Breast epithelium (tissue), 4 donors: ENCODE measurements at regions not wholly inside any gene's neighbourhood (a gene's known extent, or its start where the extent isn't known, plus 50 kb on each side); places are given as distances from the start of the nearest gene placed in this dataset.

ENCODE experiments used
- DNase-seq, 2 donors: peaks; one replicate each; pipeline ENCODE4 v3.0.0-alpha.2; 2019; ENCODE audit warnings: low spot score in 2 of 2
- H3K27ac ChIP-seq, 2 donors: fragments of 200-600 bp; sonication (generic) in 1 of 2; one replicate each; pipeline ENCODE4 v1.5.1; 2016 to 2019; ENCODE audit warnings: mild to moderate bottlenecking in 1 of 2
- H3K27me3 ChIP-seq, 2 donors: fragments of 200-600 bp; sonication (generic) in 1 of 2; one replicate each; pipeline versions ENCODE4 v1.5.1 to v1.6.0; 2017 to 2019; ENCODE audit warnings: control low read depth in 1 of 2, mild to moderate bottlenecking in 1 of 2
- H3K36me3 ChIP-seq: fragments of 200-600 bp; one replicate; pipeline ENCODE4 v1.5.1; 2019
- H3K4me1 ChIP-seq, 2 donors: fragments of 200-600 bp; sonication (generic); one replicate each; pipeline ENCODE4 v1.5.1; 2016 to 2019; ENCODE audit warnings: control low read depth in 1 of 2
- H3K4me3 ChIP-seq, 3 donors: fragments of 200-600 bp; sonication (generic); 1 replicate in 2 of 3; 2 replicates in 1 of 3; pipeline ENCODE4 v1.5.1; 2016 to 2019; ENCODE audit warnings: mild to moderate bottlenecking in 3 of 3, moderate library complexity in 2 of 3
- H3K9me3 ChIP-seq, 2 donors: fragments of 200-600 bp; sonication (generic) in 1 of 2; one replicate each; pipeline ENCODE4 v1.5.1; 2016 to 2019; ENCODE audit warnings: control low read depth in 1 of 2
- POLR2A ChIP-seq: fragments of 450-650 bp; IDR thresholded peaks from one replicate; pipeline ENCODE4 v1.6.1; 2016; ENCODE audit warnings: antibody characterized with exemption, mild to moderate bottlenecking, moderate library complexity
- POLR2AphosphoS5 ChIP-seq, 3 donors: sonication (generic); formaldehyde crosslinking; IDR thresholded peaks; one replicate each; pipeline ENCODE4 v1.6.1; 2017; ENCODE audit warnings: antibody characterized with exemption in 3 of 3
- intact Hi-C: fragments of 100-400 bp; cut with DNase I; formaldehyde crosslinking; loops from one replicate; pipeline ENCODE4 v1.15.1; 2023; ENCODE audit warnings: low total_unique reads
- TF ChIP-seq, protein P1 (sequence below), 3 donors: fragments of 450-650 bp; IDR thresholded peaks; one replicate each; pipeline ENCODE4 v1.5.1; 2016 to 2017; ENCODE audit warnings: antibody characterized with exemption in 3 of 3, mild to moderate bottlenecking in 3 of 3, moderate library complexity in 3 of 3

DNA sequence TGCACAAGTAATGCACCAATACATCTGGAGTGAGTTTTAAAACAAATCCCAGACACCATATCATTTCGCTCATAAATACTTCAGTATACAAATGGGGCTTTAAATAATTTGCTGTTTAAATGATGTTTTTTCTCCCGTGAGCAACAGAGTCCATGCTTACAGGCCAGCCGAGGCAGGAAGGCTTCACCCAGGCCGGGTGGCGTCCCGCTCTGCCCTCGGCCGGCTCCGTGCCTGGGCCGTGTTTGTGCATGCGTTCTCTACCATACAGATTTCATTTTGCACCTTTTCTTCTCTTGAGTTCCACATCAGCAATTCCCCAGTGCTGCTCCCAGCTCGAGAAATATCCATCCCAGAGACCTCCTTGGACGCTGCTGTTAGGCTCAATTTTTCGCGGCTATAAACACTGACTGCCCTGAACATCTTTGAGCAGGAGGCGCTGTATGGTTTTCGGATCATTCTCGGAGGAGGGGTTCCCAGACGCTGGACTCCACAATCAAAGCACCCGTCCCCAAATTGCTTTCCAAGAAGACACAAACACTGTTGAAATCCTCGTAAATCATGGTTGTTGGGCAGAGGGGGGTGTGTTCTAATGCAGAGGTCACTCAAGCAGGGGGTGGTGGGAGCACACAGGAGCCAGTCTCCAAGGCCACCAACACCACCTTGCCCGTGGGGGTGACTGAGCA, 91.6 kb downstream of the MICALL2 start:
- no peak overlapping the region for H3K27ac ChIP-seq
- peaks cover 10 to 16% of the 10 kb centered on the region in 2 donors for H3K9me3 ChIP-seq
- peaks cover 8 to 83% of the 10 kb centered on the region in 2 donors for H3K27me3 ChIP-seq
- DNase-seq, result no peak
- intact Hi-C loops, result no loop called here
- H3K36me3 ChIP-seq, result no peaks in the 10 kb centered on the region
- no peaks in the 10 kb centered on the region for H3K4me1 ChIP-seq
- H3K4me3 ChIP-seq, result no peak overlapping the region
- TF ChIP-seq, protein P1, sequence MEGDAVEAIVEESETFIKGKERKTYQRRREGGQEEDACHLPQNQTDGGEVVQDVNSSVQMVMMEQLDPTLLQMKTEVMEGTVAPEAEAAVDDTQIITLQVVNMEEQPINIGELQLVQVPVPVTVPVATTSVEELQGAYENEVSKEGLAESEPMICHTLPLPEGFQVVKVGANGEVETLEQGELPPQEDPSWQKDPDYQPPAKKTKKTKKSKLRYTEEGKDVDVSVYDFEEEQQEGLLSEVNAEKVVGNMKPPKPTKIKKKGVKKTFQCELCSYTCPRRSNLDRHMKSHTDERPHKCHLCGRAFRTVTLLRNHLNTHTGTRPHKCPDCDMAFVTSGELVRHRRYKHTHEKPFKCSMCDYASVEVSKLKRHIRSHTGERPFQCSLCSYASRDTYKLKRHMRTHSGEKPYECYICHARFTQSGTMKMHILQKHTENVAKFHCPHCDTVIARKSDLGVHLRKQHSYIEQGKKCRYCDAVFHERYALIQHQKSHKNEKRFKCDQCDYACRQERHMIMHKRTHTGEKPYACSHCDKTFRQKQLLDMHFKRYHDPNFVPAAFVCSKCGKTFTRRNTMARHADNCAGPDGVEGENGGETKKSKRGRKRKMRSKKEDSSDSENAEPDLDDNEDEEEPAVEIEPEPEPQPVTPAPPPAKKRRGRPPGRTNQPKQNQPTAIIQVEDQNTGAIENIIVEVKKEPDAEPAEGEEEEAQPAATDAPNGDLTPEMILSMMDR (IDR thresholded peaks at IDR 0.05), result no peak
- TF ChIP-seq POLR2AphosphoS5 (IDR thresholded peaks at IDR 0.05) (no peak), POLR2A (no peak)

- Histone ChIP-seq H3K27ac (no peak overlapping the region), H3K4me3 (no peak overlapping the region), H3K4me1 (no peaks in the 10 kb centered on the region), H3K36me3 (no peaks in the 10 kb centered on the region), H3K9me3 (peaks cover 10 to 16% of the 10 kb centered on the region in 2 donors), H3K27me3 (peaks cover 8 to 89% of the 10 kb centered on the region in 2 donors)
- intact Hi-C loops, result no loop called here
- DNase-seq, result no peak
- TF ChIP-seq POLR2AphosphoS5 (IDR thresholded peaks at IDR 0.05) (no peak), POLR2A (no peak)
- TF ChIP-seq, protein P1 (IDR thresholded peaks at IDR 0.05), result no peak
These were observed 91.0 kb downstream of the MICALL2 start for GRCh38 chr7:1368184-1368681.

- DNase-seq, result no peak
- intact Hi-C loops, result no loop called here
- H3K27ac ChIP-seq, result no peak overlapping the region
- H3K9me3 ChIP-seq, result peaks cover 10 to 16% of the 10 kb centered on the region in 2 donors
- H3K4me1 ChIP-seq, result no peaks in the 10 kb centered on the region
- peaks cover 8 to 91% of the 10 kb centered on the region in 2 donors for H3K27me3 ChIP-seq
- H3K36me3 ChIP-seq, result no peaks in the 10 kb centered on the region
- H3K4me3 ChIP-seq, result peak overlapping the region in 1 of 3 donors; percentile 25
- TF ChIP-seq, protein P1 (IDR thresholded peaks at IDR 0.05), result no peak
- TF ChIP-seq POLR2AphosphoS5 (IDR thresholded peaks at IDR 0.05) (no peak), POLR2A (no peak)
These were observed 90.3 kb downstream of the MICALL2 start for GRCh38 chr7:1368682-1369571.

DNA sequence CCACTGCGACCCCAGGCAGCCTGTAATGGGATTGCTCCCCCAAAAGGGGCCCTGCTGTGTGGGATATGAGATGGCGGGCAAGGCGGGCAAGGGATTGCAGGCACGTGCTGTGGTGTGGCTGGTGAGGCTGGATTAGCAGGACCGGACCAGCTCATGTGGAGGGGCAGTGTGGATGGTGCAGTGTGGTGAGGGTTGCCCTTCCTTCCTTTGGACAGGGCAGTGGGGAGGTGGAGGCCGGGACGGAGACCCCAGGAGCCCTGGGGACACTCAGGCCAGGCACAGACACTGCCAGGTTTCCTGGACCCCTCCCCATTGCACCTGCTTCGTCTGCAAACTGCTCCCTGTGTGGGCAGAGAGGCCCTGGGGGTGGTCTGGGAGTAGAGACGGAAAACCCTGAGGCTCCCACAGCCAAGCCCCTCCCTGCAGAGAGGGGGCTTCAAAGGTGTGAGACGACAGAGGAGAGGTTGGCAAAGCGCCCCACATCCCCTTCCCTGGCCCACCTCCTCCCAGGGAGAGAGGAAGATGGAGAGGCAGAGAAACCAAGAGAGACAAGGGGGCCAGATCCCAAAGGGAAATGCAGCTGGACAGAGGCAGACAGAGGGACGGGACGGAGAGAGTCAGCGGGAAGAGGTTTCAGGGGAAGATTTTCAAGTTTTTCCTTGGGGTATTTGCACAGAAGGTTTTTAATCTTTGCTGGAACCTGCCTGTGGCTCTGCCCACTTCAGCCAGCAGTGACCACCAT, 89.2 kb downstream of the MICALL2 start:
- Histone ChIP-seq H3K4me1 (no peaks in the 10 kb centered on the region), H3K4me3 (no peak overlapping the region), H3K36me3 (no peaks in the 10 kb centered on the region), H3K9me3 (peaks cover 10 to 12% of the 10 kb centered on the region in 2 donors), H3K27ac (no peak overlapping the region), H3K27me3 (peaks cover 8 to 87% of the 10 kb centered on the region in 2 donors)
- DNase-seq, result no peak
- intact Hi-C loops, result no loop called here
- TF ChIP-seq, protein P1 (IDR thresholded peaks at IDR 0.05), result no peak
- no peak for TF ChIP-seq POLR2A
- TF ChIP-seq POLR2AphosphoS5 (IDR thresholded peaks at IDR 0.05), result no peak
